ENCODE measurements at regions not wholly inside any gene's neighbourhood (a gene's known extent, or its start where the extent isn't known, plus 50 kb on each side); places are given as distances from the start of the nearest gene placed in this dataset.

DNA sequence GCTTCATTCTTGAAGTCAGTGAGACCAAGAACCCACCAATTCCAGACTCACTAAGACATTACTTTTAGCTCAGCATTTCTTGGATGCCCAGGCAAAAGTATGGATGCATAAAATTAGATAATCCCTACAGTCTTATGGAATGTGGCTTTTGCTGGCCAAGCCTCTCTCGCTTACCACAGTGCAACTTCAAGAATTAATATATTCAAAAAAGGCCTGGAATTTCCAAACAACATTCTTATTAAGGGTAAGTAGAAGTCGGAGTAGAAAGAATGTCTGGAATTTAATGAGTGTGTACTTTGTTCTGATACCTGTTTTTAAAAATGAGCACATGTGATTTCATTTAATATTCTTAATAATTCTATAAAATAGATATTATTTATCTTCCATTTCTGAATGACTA, 302.4 kb upstream of the TMTC4 start:
- no peak for TF ChIP-seq SUZ12 (IDR thresholded peaks at IDR 0.05; ENCODE audit: low read length)
- TF ChIP-seq, protein P1, sequence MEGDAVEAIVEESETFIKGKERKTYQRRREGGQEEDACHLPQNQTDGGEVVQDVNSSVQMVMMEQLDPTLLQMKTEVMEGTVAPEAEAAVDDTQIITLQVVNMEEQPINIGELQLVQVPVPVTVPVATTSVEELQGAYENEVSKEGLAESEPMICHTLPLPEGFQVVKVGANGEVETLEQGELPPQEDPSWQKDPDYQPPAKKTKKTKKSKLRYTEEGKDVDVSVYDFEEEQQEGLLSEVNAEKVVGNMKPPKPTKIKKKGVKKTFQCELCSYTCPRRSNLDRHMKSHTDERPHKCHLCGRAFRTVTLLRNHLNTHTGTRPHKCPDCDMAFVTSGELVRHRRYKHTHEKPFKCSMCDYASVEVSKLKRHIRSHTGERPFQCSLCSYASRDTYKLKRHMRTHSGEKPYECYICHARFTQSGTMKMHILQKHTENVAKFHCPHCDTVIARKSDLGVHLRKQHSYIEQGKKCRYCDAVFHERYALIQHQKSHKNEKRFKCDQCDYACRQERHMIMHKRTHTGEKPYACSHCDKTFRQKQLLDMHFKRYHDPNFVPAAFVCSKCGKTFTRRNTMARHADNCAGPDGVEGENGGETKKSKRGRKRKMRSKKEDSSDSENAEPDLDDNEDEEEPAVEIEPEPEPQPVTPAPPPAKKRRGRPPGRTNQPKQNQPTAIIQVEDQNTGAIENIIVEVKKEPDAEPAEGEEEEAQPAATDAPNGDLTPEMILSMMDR (IDR thresholded peaks at IDR 0.05; ENCODE audit: control extremely low read depth in 1 of 3, insufficient read depth in 1 of 3, low read depth in 1 of 3, low read length in 3 of 3), result no peak
- TF ChIP-seq ZNF274 (IDR thresholded peaks at IDR 0.05; ENCODE audit: borderline replicate concordance, extremely low read depth, low read length), result no peak
- no peak for TF ChIP-seq EP300 (IDR thresholded peaks at IDR 0.05; ENCODE audit: borderline replicate concordance in 1 of 2, low read depth in 2 of 2, low read length in 2 of 2)
- TF ChIP-seq POLR2A (IDR thresholded peaks at IDR 0.05; ENCODE audit: control extremely low read depth in 1 of 2, low read depth in 2 of 2, low read length in 2 of 2), result no peak
- TF ChIP-seq GABPA (IDR thresholded peaks at IDR 0.05; ENCODE audit: borderline replicate concordance, insufficient read depth, low read length), result no peak
- no peak for TF ChIP-seq HDAC2 (IDR thresholded peaks at IDR 0.05; ENCODE audit: borderline replicate concordance in 1 of 2, low read depth in 2 of 2, low read length in 2 of 2)
- TF ChIP-seq, protein P2, sequence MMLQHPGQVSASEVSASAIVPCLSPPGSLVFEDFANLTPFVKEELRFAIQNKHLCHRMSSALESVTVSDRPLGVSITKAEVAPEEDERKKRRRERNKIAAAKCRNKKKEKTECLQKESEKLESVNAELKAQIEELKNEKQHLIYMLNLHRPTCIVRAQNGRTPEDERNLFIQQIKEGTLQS (IDR thresholded peaks at IDR 0.05; ENCODE audit: insufficient read depth, low read depth, low read length), result no peak
- TF ChIP-seq RAD21 (IDR thresholded peaks at IDR 0.05 in 1 of 2, conservative IDR thresholded peaks at IDR 0.05 in 1 of 2; ENCODE audit: low read depth in 2 of 2, low read length in 2 of 2), result no peak
- TF ChIP-seq FOSL1 (IDR thresholded peaks at IDR 0.05; ENCODE audit: insufficient read depth, low read depth, low read length), result no peak
- no peak for TF ChIP-seq RFX5 (IDR thresholded peaks at IDR 0.05; ENCODE audit: borderline replicate concordance, low read depth, low read length)
- no peak for TF ChIP-seq EZH2 (IDR thresholded peaks at IDR 0.05; ENCODE audit: low read depth, low read length, severe bottlenecking)
- TF ChIP-seq TAF1 (IDR thresholded peaks at IDR 0.05; ENCODE audit: low read depth, low read length), result no peak
- TF ChIP-seq SP2 (IDR thresholded peaks at IDR 0.05; ENCODE audit: low read length), result no peak
